GM12878 (cell line): ENCODE measurements at regions not wholly inside any gene's neighbourhood (a gene's known extent, or its start where the extent isn't known, plus 50 kb on each side); places are given as distances from the start of the nearest gene placed in this dataset.

Experiments used
- ATAC-seq: fragments of 200-7000 bp; cut with Tn5 transposase; 3 replicates; pipeline ENCODE4 v1.9.1; 2020; ENCODE audit warnings: mild to moderate bottlenecking, moderate library complexity
- BruUV-seq: library from RNA; stranded (reverse); fragments of 400-500 nt; replicated peaks from 2 replicates; lab custom pipeline; 2021; lab: Mats Ljungman, UMichigan
- CTCF ChIA-PET: fragments of 300-600 bp; sonication (Branson Sonifier 250); formaldehyde crosslinking; extraction: SDS; loops from one replicate; lab custom pipeline; 2021; ENCODE audit warnings: inconsistent platforms; lab: Yijun Ruan, JAX
- POLR2A ChIA-PET: fragments of 350-600 bp; formaldehyde crosslinking; extraction: SDS; loops from one replicate; lab custom pipeline; 2021; ENCODE audit warnings: inconsistent platforms; lab: Charles Lee
- RAD21 ChIA-PET: fragments of 300-600 bp; sonication (Branson Sonifier 250); formaldehyde crosslinking; loops from one replicate; lab custom pipeline; 2023; ENCODE audit warnings: antibody characterized with exemption; ENCODE audit not compliant: unreplicated experiment; lab: Charles Lee
- SMC1A ChIA-PET: fragments of 300-600 bp; sonication (Branson Sonifier 250); formaldehyde crosslinking; loops from one replicate; lab custom pipeline; 2023; ENCODE audit not compliant: unreplicated experiment, uncharacterized antibody; lab: Charles Lee
- DNase-seq: peaks from one replicate; pipeline ENCODE4 v3.0.0-alpha.2; 2011; ENCODE audit warnings: low read depth, low spot score
- FAIRE-seq: peaks from 3 replicates; lab custom pipeline; 2011; peaks lifted over from hg19 to GRCh38; lab: Jason Lieb, UNC
- H2AFZ ChIP-seq: 2 replicates; pipeline ENCODE4 v1.6.0; 2011; ENCODE audit warnings: low read depth, low read length, control low read depth; ENCODE audit not compliant: control insufficient read depth
- H3K27ac ChIP-seq: 2 replicates; pipeline ENCODE4 v1.5.1; 2011; ENCODE audit warnings: control low read depth; ENCODE audit not compliant: control insufficient read depth, insufficient read depth
- H3K27me3 ChIP-seq, 2 experiments: replicated peaks in 1 of 2; 2 replicates each; pipeline versions ENCODE4 v1.6.0 to v1.6.1; 2011; ENCODE audit warnings: low read length in 1 of 2; ENCODE audit not compliant: control insufficient read depth in 2 of 2, insufficient read depth in 2 of 2
- H3K36me3 ChIP-seq, 2 experiments: 2 replicates each; pipeline ENCODE4 v1.5.1; 2011; ENCODE audit warnings: low read length in 1 of 2; ENCODE audit not compliant: control insufficient read depth in 2 of 2, insufficient read depth in 2 of 2
- H3K4me1 ChIP-seq: 2 replicates; pipeline ENCODE4 v1.6.1; 2011; ENCODE audit warnings: mild to moderate bottlenecking, low read length, moderate library complexity, mixed read lengths; ENCODE audit not compliant: control insufficient read depth, insufficient read depth
- H3K4me2 ChIP-seq: 2 replicates; pipeline ENCODE4 v1.6.0; 2011; ENCODE audit warnings: control low read depth; ENCODE audit not compliant: control insufficient read depth, insufficient read depth
- H3K4me3 ChIP-seq: fragments of 200-600 bp; sonication (generic); 2 replicates; pipeline ENCODE4 v1.5.1; 2016
- H3K79me2 ChIP-seq: 2 replicates; pipeline ENCODE4 v1.6.0; 2011; ENCODE audit warnings: low read length; ENCODE audit not compliant: control insufficient read depth, insufficient read depth
- H3K9ac ChIP-seq: 2 replicates; pipeline ENCODE4 v1.8.0; 2011; ENCODE audit warnings: low read length, control low read depth, mixed read lengths; ENCODE audit not compliant: control insufficient read depth, insufficient read depth
- H3K9me3 ChIP-seq: replicated peaks from 3 replicates; pipeline ENCODE4 v1.5.1; 2011; ENCODE audit warnings: mild to moderate bottlenecking, low read length; ENCODE audit not compliant: control insufficient read depth, insufficient read depth
- H4K20me1 ChIP-seq: 2 replicates; pipeline ENCODE4 v1.6.0; 2011; ENCODE audit not compliant: control insufficient read depth, insufficient read depth
- BMI1 ChIP-seq: fragments of 450-650 bp; IDR thresholded peaks from 2 replicates; pipeline ENCODE4 v1.6.1; 2016; ENCODE audit warnings: mild to moderate bottlenecking, moderate library complexity, borderline replicate concordance
- EZH2 ChIP-seq: IDR thresholded peaks from 2 replicates; pipeline ENCODE4 v1.6.1; 2012; ENCODE audit warnings: low read depth, mild to moderate bottlenecking, control low read depth, inconsistent platforms, low read length, borderline replicate concordance; ENCODE audit not compliant: control insufficient read depth
- GATAD2B ChIP-seq: fragments of 450-650 bp; conservative IDR thresholded peaks from 2 replicates; pipeline ENCODE4 v1.6.1; 2017; ENCODE audit warnings: low read depth, mild to moderate bottlenecking, moderate library complexity
- KLF5 ChIP-seq: fragments of 450-650 bp; IDR thresholded peaks from 2 replicates; pipeline ENCODE4 v1.6.1; 2014; ENCODE audit warnings: mild to moderate bottlenecking; ENCODE audit not compliant: partially characterized antibody
- SP1 ChIP-seq: IDR thresholded peaks from one replicate; pipeline ENCODE4 v1.6.1; 2011; ENCODE audit warnings: low read depth, low read length
- YBX1 ChIP-seq: fragments of 450-650 bp; IDR thresholded peaks from 2 replicates; pipeline ENCODE4 v1.6.1; 2016; ENCODE audit warnings: antibody characterized with exemption
- WGBS: methylation state at CpG from one replicate; pipeline ENCODE4 v1.1.6; 2016; ENCODE audit warnings: low lambda C conversion rate; ENCODE audit not compliant: insufficient replicate concordance, insufficient coverage; ENCODE audit errors: missing lambda C conversion rate; 5-methylcytosine and 5-hydroxymethylcytosine counted together
- in situ Hi-C: fragments of 300-500 bp; cut with MboI; formaldehyde crosslinking; loops from 9 replicates; pipeline ENCODE4 v1.14.3; 2018; ENCODE audit warnings: mixed read lengths
- intact Hi-C: fragments of 100-400 bp; cut with micrococcal nuclease; formaldehyde crosslinking; loops from one replicate; pipeline ENCODE4 v1.14.2; 2022; ENCODE audit not compliant: unreplicated experiment
- TF ChIP-seq, protein P1 (sequence below): IDR thresholded peaks from 2 replicates; pipeline ENCODE4 v1.6.1; 2012; ENCODE audit warnings: low read depth, low read length, improper control_type of control experiment
- TF ChIP-seq, protein P2 (sequence below): fragments of 450-650 bp; IDR thresholded peaks from 2 replicates; pipeline ENCODE4 v1.6.1; 2017; ENCODE audit warnings: low read depth, mild to moderate bottlenecking, moderate library complexity
- TF ChIP-seq, protein P3 (sequence below): IDR thresholded peaks from 2 replicates; pipeline ENCODE4 v1.6.1; 2012; ENCODE audit warnings: mild to moderate bottlenecking, low read depth, low read length
- TF ChIP-seq, protein P4 (sequence below): fragments of 150-350 bp; IDR thresholded peaks from 2 replicates; pipeline ENCODE4 v1.6.1; 2016; ENCODE audit warnings: low read depth, low read length

DNA sequence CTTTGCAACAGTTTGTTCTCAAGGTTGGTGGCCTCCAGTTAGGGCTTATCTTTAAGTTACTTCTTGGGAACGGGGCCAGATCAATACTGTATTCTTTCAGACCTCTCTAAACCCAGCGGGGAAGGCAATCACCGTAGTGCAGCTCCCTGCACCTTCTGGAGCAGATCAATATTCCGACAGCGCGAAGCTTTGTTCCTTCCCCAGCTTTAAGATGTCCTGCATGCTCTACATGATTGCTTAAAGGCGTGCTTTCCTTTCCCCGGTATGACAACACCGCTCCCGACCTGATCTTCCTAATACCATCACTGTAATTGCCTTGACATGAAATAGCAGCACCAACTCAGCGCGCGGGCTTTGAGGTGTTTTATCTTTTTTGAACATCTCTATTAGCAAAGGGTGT lies 755.2 kb downstream of the NR2F2 start (continued):
- TF ChIP-seq, protein P1, sequence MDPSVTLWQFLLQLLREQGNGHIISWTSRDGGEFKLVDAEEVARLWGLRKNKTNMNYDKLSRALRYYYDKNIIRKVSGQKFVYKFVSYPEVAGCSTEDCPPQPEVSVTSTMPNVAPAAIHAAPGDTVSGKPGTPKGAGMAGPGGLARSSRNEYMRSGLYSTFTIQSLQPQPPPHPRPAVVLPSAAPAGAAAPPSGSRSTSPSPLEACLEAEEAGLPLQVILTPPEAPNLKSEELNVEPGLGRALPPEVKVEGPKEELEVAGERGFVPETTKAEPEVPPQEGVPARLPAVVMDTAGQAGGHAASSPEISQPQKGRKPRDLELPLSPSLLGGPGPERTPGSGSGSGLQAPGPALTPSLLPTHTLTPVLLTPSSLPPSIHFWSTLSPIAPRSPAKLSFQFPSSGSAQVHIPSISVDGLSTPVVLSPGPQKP = no peak
- TF ChIP-seq GATAD2B = no peak
- TF ChIP-seq, protein P2, sequence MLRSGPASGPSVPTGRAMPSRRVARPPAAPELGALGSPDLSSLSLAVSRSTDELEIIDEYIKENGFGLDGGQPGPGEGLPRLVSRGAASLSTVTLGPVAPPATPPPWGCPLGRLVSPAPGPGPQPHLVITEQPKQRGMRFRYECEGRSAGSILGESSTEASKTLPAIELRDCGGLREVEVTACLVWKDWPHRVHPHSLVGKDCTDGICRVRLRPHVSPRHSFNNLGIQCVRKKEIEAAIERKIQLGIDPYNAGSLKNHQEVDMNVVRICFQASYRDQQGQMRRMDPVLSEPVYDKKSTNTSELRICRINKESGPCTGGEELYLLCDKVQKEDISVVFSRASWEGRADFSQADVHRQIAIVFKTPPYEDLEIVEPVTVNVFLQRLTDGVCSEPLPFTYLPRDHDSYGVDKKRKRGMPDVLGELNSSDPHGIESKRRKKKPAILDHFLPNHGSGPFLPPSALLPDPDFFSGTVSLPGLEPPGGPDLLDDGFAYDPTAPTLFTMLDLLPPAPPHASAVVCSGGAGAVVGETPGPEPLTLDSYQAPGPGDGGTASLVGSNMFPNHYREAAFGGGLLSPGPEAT = no peak
- TF ChIP-seq, all 136 proteins: peak for 0

DNA sequence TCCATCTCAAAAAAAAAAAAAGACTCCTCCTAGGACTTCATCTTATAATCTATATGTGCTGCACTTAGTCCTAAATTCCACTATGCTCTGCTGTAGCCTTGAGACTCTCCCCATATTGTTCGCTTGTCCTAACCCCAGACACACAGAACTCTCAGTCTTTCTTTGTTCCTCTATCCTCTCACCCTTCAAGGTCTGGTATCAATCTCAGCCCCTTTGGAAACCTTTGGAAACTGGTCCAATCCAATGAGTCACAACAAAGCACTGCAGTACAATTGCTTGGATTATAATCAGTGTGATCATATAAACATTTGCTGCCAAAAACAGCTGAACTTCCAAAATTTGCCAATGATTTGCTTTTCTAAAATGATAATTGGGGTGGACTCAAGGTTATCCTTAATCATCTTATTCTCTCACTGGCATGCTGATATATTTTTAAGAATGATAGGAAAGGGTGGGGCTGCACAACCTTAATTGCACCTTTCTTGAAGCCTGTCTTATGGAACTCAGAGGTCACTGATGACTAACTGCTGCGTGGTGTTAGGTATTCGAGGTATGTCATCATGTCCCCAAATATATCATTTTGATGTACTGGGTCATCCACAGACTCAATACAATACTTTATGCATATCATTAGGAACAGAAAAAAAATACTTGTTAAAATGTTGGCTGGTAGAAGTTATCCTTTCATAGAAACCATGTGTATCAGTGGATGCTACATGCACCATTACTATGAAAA lies 756.7 kb downstream of the NR2F2 start:
- Histone ChIP-seq H3K9ac (no peak overlapping the region), H3K4me2 (no peak overlapping the region), H3K4me3 (no peak overlapping the region), H3K27ac (no peak overlapping the region), H2AFZ (no peak overlapping the region), H3K4me1 (no peaks in the 10 kb centered on the region), H3K36me3 (no peaks in the 10 kb centered on the region), H3K79me2 (no peaks in the 10 kb centered on the region), H3K27me3 (no peaks in the 10 kb centered on the region), H4K20me1 (no peaks in the 10 kb centered on the region), H3K9me3 (no peaks in the 10 kb centered on the region)
- no TSS peak for BruUV-seq
- CTCF ChIA-PET = interaction anchor here (0.9 to 1.0 kb wide), 2 partner anchors 8 to 39 kb away, joined by 3 to 6 read pairs; no protein-coding TSS in a partner anchor
- RAD21 ChIA-PET = interaction anchor here (0.7 to 0.8 kb wide), 2 partner anchors 16 to 340 kb away, joined by 3 read pairs; no protein-coding TSS in a partner anchor
- intact Hi-C loops = no loop called here
- FAIRE-seq (no peak), DNase-seq (no peak), ATAC-seq (no peak)
- in situ Hi-C loops = no loop called here
- POLR2A ChIA-PET = interaction anchor here (0.6 to 1.1 kb wide), 2 partner anchors 9 to 117 kb away, joined by 4 read pairs; no protein-coding TSS in a partner anchor
- SMC1A ChIA-PET = interaction anchor here (0.7 to 2.5 kb wide), 6 partner anchors 9 to 19 kb away, joined by 3 to 14 read pairs (median 5); no protein-coding TSS in a partner anchor
- WGBS = 6% methylated on average over 3 of the region's 3 CpGs
- TF ChIP-seq BMI1 = no peak
- TF ChIP-seq, protein P3, sequence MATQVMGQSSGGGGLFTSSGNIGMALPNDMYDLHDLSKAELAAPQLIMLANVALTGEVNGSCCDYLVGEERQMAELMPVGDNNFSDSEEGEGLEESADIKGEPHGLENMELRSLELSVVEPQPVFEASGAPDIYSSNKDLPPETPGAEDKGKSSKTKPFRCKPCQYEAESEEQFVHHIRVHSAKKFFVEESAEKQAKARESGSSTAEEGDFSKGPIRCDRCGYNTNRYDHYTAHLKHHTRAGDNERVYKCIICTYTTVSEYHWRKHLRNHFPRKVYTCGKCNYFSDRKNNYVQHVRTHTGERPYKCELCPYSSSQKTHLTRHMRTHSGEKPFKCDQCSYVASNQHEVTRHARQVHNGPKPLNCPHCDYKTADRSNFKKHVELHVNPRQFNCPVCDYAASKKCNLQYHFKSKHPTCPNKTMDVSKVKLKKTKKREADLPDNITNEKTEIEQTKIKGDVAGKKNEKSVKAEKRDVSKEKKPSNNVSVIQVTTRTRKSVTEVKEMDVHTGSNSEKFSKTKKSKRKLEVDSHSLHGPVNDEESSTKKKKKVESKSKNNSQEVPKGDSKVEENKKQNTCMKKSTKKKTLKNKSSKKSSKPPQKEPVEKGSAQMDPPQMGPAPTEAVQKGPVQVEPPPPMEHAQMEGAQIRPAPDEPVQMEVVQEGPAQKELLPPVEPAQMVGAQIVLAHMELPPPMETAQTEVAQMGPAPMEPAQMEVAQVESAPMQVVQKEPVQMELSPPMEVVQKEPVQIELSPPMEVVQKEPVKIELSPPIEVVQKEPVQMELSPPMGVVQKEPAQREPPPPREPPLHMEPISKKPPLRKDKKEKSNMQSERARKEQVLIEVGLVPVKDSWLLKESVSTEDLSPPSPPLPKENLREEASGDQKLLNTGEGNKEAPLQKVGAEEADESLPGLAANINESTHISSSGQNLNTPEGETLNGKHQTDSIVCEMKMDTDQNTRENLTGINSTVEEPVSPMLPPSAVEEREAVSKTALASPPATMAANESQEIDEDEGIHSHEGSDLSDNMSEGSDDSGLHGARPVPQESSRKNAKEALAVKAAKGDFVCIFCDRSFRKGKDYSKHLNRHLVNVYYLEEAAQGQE = no peak
- TF ChIP-seq, protein P4, sequence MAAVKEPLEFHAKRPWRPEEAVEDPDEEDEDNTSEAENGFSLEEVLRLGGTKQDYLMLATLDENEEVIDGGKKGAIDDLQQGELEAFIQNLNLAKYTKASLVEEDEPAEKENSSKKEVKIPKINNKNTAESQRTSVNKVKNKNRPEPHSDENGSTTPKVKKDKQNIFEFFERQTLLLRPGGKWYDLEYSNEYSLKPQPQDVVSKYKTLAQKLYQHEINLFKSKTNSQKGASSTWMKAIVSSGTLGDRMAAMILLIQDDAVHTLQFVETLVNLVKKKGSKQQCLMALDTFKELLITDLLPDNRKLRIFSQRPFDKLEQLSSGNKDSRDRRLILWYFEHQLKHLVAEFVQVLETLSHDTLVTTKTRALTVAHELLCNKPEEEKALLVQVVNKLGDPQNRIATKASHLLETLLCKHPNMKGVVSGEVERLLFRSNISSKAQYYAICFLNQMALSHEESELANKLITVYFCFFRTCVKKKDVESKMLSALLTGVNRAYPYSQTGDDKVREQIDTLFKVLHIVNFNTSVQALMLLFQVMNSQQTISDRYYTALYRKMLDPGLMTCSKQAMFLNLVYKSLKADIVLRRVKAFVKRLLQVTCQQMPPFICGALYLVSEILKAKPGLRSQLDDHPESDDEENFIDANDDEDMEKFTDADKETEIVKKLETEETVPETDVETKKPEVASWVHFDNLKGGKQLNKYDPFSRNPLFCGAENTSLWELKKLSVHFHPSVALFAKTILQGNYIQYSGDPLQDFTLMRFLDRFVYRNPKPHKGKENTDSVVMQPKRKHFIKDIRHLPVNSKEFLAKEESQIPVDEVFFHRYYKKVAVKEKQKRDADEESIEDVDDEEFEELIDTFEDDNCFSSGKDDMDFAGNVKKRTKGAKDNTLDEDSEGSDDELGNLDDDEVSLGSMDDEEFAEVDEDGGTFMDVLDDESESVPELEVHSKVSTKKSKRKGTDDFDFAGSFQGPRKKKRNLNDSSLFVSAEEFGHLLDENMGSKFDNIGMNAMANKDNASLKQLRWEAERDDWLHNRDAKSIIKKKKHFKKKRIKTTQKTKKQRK = no peak
- no peak for TF ChIP-seq YBX1
- no peak for TF ChIP-seq SP1
- TF ChIP-seq EZH2 = no peak
- TF ChIP-seq KLF5 = no peak
